AG09309 (cell line): ENCODE measurements at regions not wholly inside any gene's neighbourhood (a gene's known extent, or its start where the extent isn't known, plus 50 kb on each side); places are given as distances from the start of the nearest gene placed in this dataset.

Experiments used
- DNase-seq: peaks from one replicate; pipeline ENCODE4 v3.0.0-alpha.2; 2010; ENCODE audit warnings: low read depth
- H3K4me3 ChIP-seq: 2 replicates; pipeline ENCODE4 v1.5.1; 2011; ENCODE audit warnings: mild to moderate bottlenecking, low read depth, low read length, moderate library complexity; ENCODE audit not compliant: control insufficient read depth
- CTCF ChIP-seq: IDR thresholded peaks from 2 replicates; pipeline ENCODE4 v1.5.1; 2011; ENCODE audit warnings: mild to moderate bottlenecking, low read depth, low read length, inconsistent platforms; ENCODE audit not compliant: insufficient read depth, control insufficient read depth; ENCODE audit errors: missing control alignments

- DNase-seq, result no peak
- no peak overlapping the region for H3K4me3 ChIP-seq
- no peak for TF ChIP-seq CTCF
These were observed 194.1 kb upstream of the ARID1B start for GRCh38 chr6:156583083-156583482.

GRCh38 chr6:156582509-156582992, 194.6 kb upstream of the ARID1B start:
- no peak for TF ChIP-seq CTCF
- no peak for DNase-seq
- H3K4me3 ChIP-seq, result no peak overlapping the region

- DNase-seq, result no peak
- H3K4me3 ChIP-seq, result no peak overlapping the region
- no peak for TF ChIP-seq CTCF
These were observed 197.6 kb upstream of the ARID1B start for GRCh38 chr6:156579564-156579963.

GRCh38 chr6:156577749-156578148, 199.4 kb upstream of the ARID1B start:
- DNase-seq, result no peak
- no peak for TF ChIP-seq CTCF
- no peak overlapping the region for H3K4me3 ChIP-seq

- no peak overlapping the region for H3K4me3 ChIP-seq
- no peak for TF ChIP-seq CTCF
- no peak for DNase-seq
These were observed 201.8 kb upstream of the ARID1B start for GRCh38 chr6:156575361-156575760.

- no peak overlapping the region for H3K4me3 ChIP-seq
- DNase-seq, result no peak
- TF ChIP-seq CTCF, result no peak
These were observed 212.4 kb upstream of the ARID1B start for GRCh38 chr6:156564807-156565149.
